NCI-H526 (cell line): ENCODE measurements at regions not wholly inside any gene's neighbourhood (a gene's known extent, or its start where the extent isn't known, plus 50 kb on each side); places are given as distances from the start of the nearest gene placed in this dataset.

Experiments used
- DNase-seq, 2 experiments: peaks; one replicate each; lab custom pipeline; 2025; lab: John Stamatoyannopoulos, UW

DNA sequence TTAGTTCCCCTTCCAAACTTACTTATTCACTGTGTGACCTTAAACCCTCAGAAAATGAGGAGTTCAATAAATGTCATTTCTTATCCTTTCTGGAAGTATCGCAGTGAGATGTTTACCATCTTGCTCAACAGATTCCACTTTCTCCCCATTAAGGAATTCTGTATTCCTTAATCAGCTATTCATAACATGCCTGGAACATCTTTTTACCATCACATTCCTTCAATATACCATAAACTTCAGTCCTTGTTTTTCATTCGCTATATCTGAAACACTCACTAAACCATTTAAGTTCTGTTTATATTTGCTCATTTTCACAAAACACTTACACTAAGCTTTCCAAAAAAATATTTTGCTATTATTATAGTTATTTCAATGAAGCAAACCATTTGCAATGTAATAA lies 1158.6 kb downstream of the CDH12 start:
- DNase-seq, result no peak

DNA sequence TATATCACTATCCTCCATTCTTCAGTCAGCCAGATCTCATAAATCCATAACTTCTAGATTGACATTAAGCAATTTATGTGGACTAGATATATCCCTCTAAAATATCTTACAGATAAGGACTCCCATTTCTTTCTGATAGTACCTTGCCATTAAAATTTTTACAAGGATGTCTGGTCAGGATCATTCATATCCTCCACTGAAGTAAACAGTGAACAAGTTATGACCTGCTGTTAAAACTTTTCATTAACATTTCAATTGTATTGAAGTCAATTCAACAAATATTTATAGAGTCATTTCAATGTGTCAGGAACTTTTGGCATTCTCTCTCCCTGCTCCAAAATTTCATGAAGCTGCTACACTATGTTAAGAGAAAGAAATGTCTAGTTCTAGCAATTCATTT lies 1159.6 kb downstream of the CDH12 start:
- DNase-seq, result no peak

DNA sequence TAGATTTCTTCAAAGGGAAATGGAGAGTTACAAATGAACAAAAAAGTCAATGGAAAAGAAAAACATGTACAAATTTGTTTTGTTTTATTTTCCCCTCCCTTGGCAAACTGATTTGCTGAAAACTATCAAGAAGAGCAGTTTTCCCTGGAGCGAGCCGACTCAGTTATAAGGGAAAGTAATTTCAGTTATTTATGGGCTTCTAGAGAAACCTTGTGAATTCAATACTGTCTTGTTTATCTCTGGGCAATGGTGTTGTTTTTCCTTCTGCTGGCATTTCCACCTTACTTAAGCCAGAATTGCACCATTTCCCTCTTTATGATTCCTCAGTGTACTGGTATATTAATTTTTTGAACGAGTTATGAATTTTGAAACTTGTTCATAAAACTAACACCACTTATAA lies 1163.6 kb downstream of the CDH12 start:
- DNase-seq, result no peak

DNA sequence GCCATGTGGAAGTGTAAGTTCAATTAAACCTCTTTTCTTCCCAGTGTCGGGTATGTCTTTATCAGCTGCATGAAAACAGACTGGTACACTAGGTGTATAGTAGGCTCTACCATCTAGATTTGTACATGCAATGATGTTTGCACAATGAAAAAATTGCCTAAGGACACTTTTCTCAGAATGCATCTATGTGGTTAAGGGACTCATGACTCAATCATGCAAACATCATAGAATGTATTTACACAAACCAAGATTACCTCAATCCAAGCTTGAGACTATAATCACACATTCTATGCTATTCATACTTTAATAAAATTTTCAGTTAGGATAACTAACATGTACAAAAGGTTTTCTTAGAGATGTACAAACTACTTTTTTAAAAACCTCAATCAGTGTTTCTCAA lies 1164.5 kb downstream of the CDH12 start:
- no peak for DNase-seq

DNA sequence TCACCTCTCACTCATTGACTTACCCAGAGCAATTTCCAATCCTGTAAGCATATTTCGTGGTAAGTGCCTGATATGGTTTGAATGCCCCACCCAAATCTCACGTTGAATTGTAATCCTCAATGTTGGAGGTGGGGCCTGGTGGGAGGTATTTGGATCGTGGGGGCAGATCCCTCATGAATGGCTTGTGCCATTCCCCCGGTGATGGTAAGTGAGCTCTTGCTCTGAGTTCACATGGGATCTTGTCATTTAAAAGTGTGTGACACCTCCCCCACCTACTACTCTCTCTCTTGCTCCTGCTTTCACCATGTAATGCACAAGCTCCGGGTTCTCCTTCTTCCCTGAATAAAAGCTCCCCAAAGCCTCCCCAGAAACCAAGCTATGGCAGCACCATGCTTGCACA lies 1165.5 kb downstream of the CDH12 start:
- DNase-seq, result no peak

DNA sequence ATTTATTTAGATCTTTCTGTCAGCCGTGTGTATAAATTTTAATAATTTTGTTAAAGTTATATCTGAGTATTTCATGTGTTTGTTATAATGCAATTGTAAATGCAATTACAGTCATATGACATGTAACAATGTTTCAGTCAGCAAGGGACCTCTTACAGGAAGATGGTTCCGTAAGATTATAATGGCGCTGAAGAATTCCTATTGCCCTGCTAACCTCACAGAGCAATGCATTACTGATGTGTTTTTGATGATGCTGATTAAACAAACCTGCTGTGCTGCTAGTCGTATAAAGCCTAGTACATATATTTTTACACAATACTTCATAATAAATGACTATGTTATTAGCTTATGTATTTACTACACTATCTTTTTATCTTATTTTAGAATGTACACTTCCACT lies 1166.4 kb downstream of the CDH12 start:
- no peak for DNase-seq

DNA sequence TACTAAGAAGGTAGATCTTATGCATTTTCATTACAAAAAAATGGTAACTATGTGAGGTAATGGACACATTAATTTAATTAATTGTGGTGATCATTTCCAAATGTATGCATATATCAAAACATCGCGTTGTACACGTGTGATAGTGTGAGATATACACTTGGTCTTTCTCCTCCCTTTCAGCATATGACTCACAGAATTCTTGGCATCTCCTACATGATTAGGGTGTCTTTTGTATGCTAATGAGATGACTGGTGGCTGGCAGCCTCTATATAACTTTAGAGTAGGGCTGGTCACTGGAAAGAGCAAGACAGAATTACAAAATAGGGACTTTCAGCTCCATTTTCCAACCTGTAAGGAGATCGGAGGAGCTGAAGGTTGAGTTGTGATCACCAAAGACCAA lies 1167.6 kb downstream of the CDH12 start:
- DNase-seq, result no peak

DNA sequence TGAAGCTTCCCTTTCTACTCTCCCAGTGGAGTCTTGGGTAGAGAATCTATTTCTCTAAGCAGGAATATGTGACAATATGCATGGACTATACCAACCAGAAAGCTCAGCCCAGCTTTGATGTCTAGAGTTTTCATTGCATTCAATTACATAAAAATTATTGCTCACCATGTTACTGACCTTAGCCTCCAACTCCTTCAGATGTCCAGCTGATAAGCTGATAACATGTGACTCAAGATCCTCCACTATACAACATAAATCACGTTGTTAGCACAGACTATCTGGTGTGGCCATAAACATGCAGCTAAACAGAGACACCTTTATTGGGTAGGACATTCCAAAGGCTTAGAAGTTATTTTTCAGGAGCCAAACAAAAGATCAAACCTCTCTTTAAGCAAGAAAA lies 1168.2 kb downstream of the CDH12 start:
- DNase-seq, result no peak

DNA sequence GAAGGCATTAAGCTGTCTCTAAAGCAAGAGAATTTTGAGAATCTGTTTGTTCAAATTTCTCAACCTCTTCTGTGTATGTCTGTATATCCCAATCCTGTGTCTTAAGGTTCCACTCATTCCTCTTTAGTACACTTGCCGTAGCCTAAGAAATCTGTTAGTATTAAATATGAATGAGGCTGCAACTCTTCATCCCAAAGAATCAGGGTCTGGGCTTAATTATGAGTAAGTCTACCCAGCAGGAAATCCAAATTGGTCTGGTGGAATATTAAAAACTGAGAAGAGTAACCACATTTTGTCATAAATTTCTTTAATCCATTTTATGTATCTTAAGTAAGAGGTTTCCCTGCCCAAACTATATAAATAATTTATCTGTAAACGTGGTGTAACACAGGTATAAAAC lies 1171.2 kb downstream of the CDH12 start:
- no peak for DNase-seq

DNA sequence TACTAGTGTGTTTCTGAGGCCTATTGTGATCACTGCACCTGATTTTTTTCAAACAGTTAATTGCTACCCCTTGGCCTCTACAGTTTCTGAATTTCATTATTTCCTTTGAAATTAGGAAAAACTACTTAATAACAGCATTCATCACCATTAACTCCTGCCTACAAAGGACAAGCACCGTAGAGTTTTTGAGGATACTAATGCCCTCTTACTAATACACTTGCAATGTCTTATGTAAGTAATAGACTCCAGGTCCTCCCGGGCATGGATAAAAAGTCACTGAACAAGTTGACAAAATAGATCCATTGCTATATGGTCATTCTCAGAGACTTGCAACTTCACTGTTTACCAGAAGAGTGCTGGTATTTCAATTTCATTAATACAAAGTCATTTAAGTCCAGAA lies 1172.5 kb downstream of the CDH12 start:
- no peak for DNase-seq

DNA sequence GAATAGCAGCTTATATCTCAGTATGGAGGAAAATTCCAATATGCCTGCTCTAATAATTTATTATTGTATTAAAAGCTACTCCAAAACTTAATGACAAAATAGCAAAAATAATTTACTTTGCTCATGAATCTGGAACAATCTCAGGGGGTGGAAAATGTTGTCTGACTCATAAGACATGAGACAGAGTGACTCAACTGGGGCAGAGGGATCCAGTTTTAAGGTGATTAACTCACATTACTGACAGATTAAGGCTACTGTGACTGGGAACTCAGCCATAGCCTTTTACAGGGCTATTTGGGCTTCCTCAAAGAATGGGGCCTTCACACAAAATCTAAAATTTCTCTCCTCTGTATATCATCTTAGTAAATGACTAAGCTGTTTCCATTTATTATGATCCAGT lies 1172.9 kb downstream of the CDH12 start:
- no peak for DNase-seq

DNA sequence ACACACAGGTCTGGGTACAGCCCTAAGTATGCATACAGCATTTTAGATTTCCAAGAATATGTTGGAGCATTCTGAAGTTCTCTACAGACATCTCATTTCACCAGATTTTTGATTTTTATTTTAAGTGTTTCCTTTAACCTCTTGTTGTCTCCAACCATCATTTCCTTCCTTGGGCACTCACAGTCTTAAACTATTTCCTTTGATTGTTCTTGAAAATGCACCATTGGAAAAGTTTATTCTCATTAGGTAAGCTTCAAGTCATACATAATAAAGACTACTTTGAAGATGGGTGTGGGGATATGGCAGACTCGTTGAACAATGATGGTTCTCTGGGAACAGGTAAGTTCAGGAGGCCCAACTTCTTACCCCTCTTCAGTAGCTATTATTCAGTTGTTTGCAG lies 1174.6 kb downstream of the CDH12 start:
- no peak for DNase-seq

DNA sequence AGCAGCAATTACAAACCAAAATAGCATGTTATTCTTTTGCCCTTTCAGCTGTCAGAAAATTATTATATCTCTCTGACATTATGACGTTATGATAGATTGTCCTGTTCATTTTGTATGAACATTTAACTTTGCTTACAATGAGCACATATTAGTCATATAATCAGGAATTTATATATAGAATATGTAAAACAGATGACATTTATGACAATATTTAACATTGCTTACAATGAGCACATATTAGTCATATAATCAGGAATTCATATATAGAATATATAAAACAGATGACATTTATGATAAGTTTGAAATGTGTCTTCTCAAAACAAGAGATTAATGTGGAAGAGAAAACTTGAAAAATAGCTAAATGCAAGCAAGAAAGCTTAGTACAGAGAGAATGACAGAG lies 1180.2 kb downstream of the CDH12 start:
- DNase-seq, result no peak

DNA sequence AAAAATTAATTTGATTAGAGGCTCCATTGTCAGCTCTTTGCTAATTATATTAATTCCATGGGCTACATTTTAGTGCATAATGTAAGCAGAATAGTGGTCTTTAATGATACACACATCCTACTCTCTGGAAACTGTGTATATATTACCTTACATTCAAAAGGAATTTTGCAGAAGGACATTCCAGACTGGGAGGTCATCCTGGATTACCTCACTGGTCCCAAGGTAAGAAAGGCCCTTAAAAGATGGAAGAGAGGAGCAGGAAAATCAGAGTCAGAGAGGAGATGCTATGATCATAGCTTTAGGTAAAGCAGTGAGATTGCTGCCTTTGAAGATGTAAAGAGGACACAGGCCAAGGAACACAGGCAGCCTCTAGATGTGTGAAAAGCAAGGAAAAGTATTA lies 1180.8 kb downstream of the CDH12 start:
- DNase-seq, result no peak

DNA sequence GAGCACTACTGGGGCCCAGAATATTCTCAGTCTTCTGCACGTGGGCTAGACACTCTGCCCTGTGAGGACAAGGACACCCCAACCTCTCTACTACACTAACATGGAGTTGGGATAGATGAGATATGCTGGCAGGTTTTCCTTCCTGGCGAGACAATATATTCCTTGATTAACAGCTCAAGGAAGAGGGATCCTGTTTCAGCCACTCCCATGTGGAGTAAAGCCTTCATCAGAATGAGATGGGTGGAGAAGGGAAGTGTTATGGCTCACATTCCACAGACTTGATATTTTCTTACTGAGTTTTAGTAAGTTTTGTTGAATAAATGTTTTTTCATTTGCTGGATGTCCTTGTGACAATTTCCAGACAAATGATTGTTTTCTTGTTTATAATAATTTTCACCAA lies 1187.6 kb downstream of the CDH12 start:
- DNase-seq, result no peak

DNA sequence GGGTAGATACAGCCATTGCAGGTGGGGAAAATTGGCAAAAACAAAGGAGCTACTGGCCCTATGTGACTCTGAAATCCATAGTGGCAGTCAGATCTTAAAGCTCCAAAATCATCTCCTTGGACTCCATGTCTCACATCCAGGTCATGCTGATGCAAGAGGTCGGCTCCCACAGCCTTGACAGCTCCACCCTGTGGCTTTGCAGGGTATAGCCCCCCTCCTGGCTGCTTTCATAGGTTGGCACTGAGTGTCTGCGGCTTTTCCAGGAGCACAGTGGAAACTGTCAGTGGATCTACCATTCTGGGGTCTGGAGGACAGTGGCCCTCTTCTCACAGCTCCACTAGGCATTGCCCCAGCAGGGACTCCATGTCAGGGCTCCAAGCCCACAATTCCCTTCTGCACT lies 1190.1 kb downstream of the CDH12 start:
- DNase-seq, result no peak

DNA sequence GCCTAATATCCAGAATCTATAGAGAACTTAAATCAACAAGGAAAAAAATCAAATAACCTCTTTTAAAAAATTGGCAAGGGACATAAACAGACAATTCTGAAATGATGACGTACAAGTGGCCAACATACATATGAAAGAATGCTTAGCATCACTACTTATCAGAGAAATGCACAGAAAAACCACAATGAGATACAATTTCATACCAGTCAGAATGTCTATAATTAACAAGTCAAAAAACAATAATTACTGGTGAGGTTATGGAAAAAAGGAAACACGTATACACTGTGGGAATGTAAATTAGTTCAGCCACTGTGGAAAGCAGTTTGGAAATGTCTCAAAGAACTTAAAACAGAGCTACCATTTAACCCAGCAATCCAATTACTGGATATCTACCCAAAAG lies 1192.0 kb downstream of the CDH12 start:
- DNase-seq, result no peak

DNA sequence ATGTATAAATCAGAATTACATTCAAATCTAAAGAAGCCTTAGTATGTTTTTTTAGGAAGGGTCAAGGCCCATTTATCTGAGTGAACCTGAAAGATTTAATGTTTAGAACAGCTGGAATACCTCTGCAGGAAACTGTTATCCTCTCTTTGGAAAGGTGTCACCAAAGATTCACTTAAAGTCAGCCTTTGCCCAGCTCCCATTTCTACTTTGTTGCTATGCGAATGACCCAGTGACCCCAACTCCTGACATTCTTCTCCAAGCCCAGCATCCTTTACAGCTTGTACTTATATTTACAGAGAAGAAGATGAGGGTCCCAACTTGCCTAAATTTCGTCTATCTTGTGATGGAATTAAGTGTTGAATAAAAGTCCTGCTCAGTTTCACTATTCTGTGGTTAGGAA lies 1198.6 kb downstream of the CDH12 start:
- no peak for DNase-seq

DNA sequence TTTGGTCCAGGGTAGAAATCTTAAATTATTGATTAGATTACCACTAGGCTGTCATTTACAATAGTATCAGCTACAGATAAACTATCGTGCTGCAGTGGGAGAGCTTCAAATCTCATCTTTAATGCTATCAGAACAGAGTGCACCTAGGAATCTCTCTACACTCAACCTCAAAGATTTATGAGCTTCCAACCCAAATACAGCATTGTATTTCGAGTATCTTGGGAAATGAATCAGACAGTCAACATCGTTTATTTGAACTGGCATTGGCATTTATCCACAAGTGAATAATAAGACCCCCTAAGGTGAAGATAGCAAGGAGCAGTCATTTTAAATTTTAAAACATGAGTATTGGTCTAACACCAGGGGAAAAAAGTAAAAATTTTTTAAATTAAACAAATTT lies 1203.2 kb downstream of the CDH12 start:
- no peak for DNase-seq

DNA sequence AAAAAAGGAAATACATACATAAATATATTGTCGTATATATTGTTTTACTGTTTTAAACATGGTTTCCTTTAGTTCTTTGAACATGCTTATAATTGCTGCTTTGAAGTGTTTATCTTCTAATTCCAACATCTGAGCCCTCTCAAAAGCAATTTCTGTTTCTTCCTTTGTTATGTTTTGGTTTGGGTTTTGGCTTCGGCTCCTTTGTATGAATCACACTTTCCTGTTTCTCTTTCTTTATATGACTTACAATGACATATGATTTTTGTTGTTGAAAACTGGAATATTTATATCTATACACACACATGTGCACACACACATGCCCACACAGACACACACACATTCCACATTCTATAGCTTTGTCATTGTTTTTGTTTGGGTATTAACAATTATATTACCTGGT lies 1206.7 kb downstream of the CDH12 start:
- DNase-seq, result no peak

DNA sequence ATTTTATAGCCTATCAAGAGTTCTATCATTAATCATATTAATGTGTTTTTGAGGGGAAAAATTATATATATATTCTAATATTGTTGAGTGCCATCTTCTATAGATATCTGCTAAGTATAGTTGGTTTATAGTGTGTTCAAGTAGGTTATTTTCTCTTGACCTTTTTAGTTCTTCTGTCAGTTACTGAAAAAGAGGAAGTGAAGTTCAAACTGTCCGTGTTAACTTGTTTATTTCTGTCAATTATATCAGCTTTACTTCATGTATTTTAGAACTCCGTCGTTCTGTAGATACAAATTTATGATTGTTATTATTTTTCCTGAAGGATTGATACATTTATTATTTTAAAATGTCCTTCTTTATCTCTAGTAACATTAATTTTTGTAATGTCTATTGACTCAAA lies 1209.1 kb downstream of the CDH12 start:
- DNase-seq, result no peak

DNA sequence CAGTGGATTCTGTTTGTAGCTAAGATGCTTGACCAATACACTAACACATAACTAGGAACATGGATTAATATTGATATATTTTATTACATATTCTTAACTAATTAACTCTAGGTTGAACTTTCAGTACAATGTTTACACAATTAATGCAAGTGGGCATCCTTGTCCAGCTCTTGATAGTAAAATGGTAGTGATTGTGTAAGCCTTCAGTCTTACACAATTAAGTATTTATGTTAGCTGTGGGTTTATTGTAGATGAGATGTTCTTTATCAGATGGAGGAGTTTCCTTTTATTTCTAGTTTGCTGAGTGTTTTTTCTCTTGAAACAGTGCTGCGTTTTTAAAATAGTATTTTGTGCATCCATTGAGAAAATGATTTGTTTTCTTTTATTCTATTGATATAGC lies 1210.8 kb downstream of the CDH12 start:
- no peak for DNase-seq

DNA sequence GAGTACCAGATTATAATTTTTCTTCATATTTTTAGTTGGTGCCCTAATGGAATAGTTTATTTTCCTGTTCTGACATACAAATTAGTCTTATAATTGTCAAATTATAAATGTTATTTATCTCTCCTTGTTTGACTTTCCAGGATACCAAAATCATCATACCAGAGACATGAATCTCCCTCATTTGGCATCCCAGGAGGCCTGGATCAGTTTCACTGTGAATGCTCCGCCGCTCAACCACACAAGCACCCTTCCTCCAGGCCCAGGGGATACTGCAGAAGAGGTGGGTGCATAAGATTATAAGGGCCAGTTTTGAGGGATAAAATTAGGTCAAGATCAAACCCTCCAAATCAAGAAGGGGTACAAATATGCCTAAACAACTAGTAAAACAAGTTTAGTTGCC lies 1229.3 kb downstream of the CDH12 start:
- no peak for DNase-seq

DNA sequence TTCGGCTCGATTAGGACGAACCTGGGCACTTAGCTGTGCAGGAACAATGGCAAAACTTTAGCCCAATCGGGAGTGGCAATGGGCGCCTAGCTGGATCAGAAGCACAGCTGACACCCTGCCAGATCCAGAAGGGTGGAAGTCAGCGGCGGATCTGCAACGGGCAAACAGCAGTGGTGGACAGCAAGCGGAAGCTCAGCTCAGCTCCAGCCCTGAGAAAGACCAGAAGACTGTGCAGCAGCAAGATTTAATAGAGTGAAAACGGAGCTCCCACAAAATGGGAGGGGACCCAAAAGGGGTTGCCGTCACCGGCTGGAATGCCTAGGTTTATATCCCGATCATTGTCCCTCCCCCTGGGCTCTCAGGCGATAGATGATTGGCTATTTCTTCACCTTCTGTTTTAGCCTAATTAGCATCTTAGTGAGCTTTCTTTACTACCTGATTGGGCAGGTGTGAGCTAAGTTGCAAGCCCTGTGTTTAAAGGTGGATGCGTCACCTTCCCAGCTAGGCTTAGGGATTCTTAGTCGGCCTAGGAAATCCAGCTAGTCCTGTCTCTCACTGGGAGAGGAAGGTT lies 1237.9 kb downstream of the CDH12 start:
- DNase-seq, result no peak

DNA sequence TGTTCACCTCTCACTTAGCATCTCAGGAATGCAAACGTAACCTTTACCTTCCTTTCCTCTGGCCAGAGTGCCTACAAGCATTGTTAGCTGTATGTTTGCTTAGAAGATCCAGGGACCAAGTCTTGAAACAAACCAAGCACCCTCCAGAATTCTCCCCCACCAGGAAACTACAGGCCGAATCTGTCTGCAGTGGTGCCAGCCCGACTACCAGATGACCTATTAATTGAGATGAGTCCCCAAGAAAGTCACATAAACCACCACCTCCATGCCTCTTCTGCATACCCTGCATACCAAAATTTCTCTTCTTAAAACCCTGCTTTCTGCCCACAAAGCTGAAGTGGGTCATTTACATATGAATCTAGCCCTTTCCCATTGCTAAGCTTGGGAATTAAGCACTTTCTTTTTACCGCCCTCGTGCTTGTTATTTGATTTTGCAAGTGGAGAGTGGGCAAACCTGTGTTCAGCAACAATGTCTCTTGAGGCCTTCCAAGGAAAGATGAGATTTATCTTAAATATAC lies 1239.1 kb downstream of the CDH12 start:
- no peak for DNase-seq
